ENCODE measurements at regions not wholly inside any gene's neighbourhood (a gene's known extent, or its start where the extent isn't known, plus 50 kb on each side); places are given as distances from the start of the nearest gene placed in this dataset.

- TF ChIP-seq POLR2AphosphoS5 (IDR thresholded peaks at IDR 0.05) (no peak), CTCF (IDR thresholded peaks at IDR 0.05) (no peak), POLR2A (IDR thresholded peaks at IDR 0.05) (no peak)
Observed at GRCh38 chr16:64295466-64295865, 826.4 kb downstream of the CDH11 start.

Data from prostate gland (tissue), 2 donors.